ENCODE measurements at regions not wholly inside any gene's neighbourhood (a gene's known extent, or its start where the extent isn't known, plus 50 kb on each side); places are given as distances from the start of the nearest gene placed in this dataset.
A peak's percentile ranks its signal among the peaks of the same experiment; 100 is the strongest.
"Not testable (repeated sequence)": the region's sequence is repeated elsewhere in the genome, so short reads cannot be mapped to it uniquely, and the experiment has no call there.

DNA sequence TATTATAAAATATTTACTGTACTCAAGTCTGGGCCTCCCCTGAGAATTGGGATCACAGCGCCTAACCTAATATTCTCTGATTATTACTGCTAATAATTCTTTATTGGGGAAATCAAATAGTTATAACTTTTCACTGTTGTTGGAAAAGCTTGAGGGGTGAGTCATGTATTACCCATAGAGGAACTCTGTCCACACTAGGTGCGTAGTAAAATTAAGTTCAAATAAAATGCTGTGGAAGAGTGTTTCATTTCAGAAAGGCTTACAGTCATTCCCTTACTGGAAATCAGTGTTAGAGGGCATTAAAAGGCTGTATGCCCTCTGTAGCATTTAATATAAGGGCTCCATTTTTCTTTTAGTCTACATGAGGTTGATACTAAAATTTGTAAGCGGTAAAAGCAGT is 135.0 kb upstream of the NFIA start:
- Histone ChIP-seq H3K4me1 (ENCODE audit: control insufficient read depth in 2 of 2, insufficient read depth in 2 of 2, low read length in 2 of 2) (peaks cover 5 to 9% of the 10 kb centered on the region in 2 donors), H3K27me3 (ENCODE audit: control insufficient read depth in 2 of 2, insufficient read depth in 1 of 2, low read length in 1 of 2) (no peaks in the 10 kb centered on the region), H3K27ac (ENCODE audit: low read depth in 1 of 2, low read length in 1 of 2) (no peak overlapping the region), H3K4me3 (ENCODE audit: low read length in 2 of 2) (no peak overlapping the region), H3K9me3 (ENCODE audit: control insufficient read depth in 2 of 2, insufficient read depth in 1 of 2, low read length in 1 of 2) (no peaks in the 10 kb centered on the region), H3K36me3 (ENCODE audit: control insufficient read depth in 2 of 2, insufficient read depth in 2 of 2, low read length in 1 of 2) (no peaks in the 10 kb centered on the region)
- no peak for DNase-seq (ENCODE audit: low read depth in 6 of 9, low spot score in 9 of 9)
- 98% methylated on average over 3 of the region's 3 CpGs for WGBS

DNA sequence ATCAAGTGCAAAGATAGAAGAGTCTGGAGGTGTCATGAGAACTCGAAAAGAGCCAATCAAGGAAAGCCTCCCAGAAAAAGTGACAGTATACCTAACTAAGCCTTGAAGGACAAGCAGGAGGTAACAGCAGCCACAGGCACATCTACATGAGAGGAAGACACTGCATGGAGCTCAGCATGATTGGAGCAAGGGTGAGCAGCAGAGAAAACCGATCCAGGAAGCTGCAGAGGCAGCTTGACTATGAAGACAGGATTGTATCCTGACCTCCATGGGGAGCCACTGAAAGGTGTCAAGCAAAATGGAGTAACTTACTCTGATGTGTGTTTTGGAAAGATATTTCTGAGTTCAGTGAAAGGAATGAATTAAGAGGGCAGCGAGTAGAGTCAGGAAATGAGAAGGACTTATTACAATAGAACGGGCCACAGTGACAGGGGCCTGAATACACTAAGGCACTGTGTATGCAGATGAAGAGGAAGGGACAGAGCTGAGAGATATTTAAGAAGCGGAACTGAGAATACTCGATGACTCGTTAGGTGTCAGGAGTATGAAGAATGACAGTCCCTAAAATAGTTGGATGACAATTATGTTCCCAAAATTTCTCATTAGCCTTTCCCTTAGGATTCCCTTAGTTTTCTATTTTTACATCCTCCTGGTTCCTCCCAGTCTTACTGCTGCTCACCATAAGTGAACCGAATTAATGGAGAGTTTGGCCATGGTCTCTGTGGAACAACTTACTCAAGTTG is 139.3 kb upstream of the NFIA start:
- WGBS, result 93% methylated on average over 8 of the region's 8 CpGs
- H3K27me3 ChIP-seq (ENCODE audit: control insufficient read depth in 2 of 2, insufficient read depth in 1 of 2, low read length in 1 of 2), result no peaks in the 10 kb centered on the region
- no peaks in the 10 kb centered on the region for H3K9me3 ChIP-seq (ENCODE audit: control insufficient read depth in 2 of 2, insufficient read depth in 1 of 2, low read length in 1 of 2)
- no peak for DNase-seq (ENCODE audit: low read depth in 6 of 9, low spot score in 9 of 9)
- H3K36me3 ChIP-seq (ENCODE audit: control insufficient read depth in 2 of 2, insufficient read depth in 2 of 2, low read length in 1 of 2), result no peaks in the 10 kb centered on the region
- H3K4me1 ChIP-seq (ENCODE audit: control insufficient read depth in 2 of 2, insufficient read depth in 2 of 2, low read length in 2 of 2), result no peaks in the 10 kb centered on the region
- no peak overlapping the region for H3K27ac ChIP-seq (ENCODE audit: low read depth in 1 of 2, low read length in 1 of 2)
- no peak overlapping the region for H3K4me3 ChIP-seq (ENCODE audit: low read length in 2 of 2)

DNA sequence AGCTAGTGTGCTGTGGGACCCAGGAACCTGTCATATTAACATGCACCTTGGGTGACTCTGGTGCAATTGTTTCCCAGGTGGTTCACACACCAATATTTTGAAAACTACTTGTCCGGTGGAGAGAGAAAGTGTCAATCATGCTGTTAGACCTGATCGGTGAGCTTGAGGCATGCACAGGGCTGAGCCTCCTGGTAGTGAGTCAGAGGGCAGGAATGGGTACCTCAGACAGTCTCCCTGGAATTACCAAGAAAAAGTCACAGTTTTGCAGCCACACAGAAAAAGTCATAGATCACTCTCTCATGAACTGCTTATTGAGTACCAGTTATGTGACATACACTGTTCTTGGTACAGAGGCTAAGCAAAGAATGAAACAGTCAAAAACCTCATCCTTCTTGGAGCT is 140.1 kb upstream of the NFIA start:
- Histone ChIP-seq H3K36me3 (ENCODE audit: control insufficient read depth in 2 of 2, insufficient read depth in 2 of 2, low read length in 1 of 2) (no peaks in the 10 kb centered on the region), H3K4me3 (ENCODE audit: low read length in 2 of 2) (no peak overlapping the region), H3K9me3 (ENCODE audit: control insufficient read depth in 2 of 2, insufficient read depth in 1 of 2, low read length in 1 of 2) (no peaks in the 10 kb centered on the region), H3K4me1 (ENCODE audit: control insufficient read depth in 2 of 2, insufficient read depth in 2 of 2, low read length in 2 of 2) (no peaks in the 10 kb centered on the region), H3K27ac (ENCODE audit: low read depth in 1 of 2, low read length in 1 of 2) (no peak overlapping the region), H3K27me3 (ENCODE audit: control insufficient read depth in 2 of 2, insufficient read depth in 1 of 2, low read length in 1 of 2) (no peaks in the 10 kb centered on the region)
- 92% methylated on average over 2 of the region's 2 CpGs for WGBS
- no peak for DNase-seq (ENCODE audit: low read depth in 6 of 9, low spot score in 9 of 9)

DNA sequence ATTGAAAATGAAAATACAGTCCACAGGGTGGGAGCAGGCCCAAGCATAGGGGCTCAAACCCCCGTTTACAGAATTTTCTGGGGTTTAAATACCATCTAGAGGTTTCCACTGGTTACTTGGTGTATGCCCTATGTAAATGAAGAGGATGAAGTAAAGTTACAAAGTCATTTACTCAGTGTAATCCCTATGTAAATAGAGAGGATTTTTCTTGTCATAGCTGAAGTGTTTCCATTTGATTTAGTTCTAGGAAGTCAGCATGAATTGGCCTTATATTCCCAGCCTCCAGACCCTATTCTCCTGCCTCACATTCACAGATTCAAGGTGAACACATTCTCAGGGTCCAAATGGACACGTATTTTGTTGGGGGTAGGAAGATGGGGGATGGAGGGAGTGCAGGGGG is 141.7 kb upstream of the NFIA start:
- H3K4me1 ChIP-seq (ENCODE audit: control insufficient read depth in 2 of 2, insufficient read depth in 2 of 2, low read length in 2 of 2); H3K27me3 ChIP-seq (ENCODE audit: control insufficient read depth in 2 of 2, insufficient read depth in 1 of 2, low read length in 1 of 2); H3K4me3 ChIP-seq (ENCODE audit: low read length in 2 of 2); H3K27ac ChIP-seq (ENCODE audit: low read depth in 1 of 2, low read length in 1 of 2); DNase-seq (ENCODE audit: low read depth in 6 of 9, low spot score in 9 of 9); H3K36me3 ChIP-seq (ENCODE audit: control insufficient read depth in 2 of 2, insufficient read depth in 2 of 2, low read length in 1 of 2); H3K9me3 ChIP-seq (ENCODE audit: control insufficient read depth in 2 of 2, insufficient read depth in 1 of 2, low read length in 1 of 2): not testable (repeated sequence)
- WGBS, result 94% methylated on average over 2 of the region's 2 CpGs

DNA sequence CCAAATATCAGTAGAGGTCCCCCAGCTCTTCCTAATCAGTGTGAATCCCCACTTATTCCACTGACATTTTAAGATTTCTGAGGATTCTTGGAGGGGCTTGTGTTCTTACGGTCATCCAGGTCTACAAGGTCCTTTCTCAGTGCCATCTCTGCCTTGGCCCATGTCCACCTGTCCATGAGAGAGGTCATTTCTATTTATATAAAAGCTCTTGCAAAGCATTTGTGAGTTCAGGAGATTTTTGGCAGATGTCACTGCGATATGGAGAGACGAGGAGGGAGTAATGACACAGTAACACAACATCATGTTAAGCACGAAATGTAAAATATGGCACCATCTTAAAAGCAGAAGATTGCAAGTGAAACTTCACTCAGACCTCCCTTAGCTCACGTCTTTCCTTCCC is 144.6 kb upstream of the NFIA start:
- DNase-seq (ENCODE audit: low read depth in 6 of 9, low spot score in 9 of 9), result no peak
- H3K9me3 ChIP-seq (ENCODE audit: control insufficient read depth in 2 of 2, insufficient read depth in 1 of 2, low read length in 1 of 2), result no peaks in the 10 kb centered on the region
- H3K4me1 ChIP-seq (ENCODE audit: control insufficient read depth in 2 of 2, insufficient read depth in 2 of 2, low read length in 2 of 2), result no peaks in the 10 kb centered on the region
- H3K27ac ChIP-seq (ENCODE audit: low read depth in 1 of 2, low read length in 1 of 2), result no peak overlapping the region
- H3K36me3 ChIP-seq (ENCODE audit: control insufficient read depth in 2 of 2, insufficient read depth in 2 of 2, low read length in 1 of 2), result no peaks in the 10 kb centered on the region
- WGBS, result 92% methylated on average over 5 of the region's 5 CpGs
- H3K27me3 ChIP-seq (ENCODE audit: control insufficient read depth in 2 of 2, insufficient read depth in 1 of 2, low read length in 1 of 2), result no peaks in the 10 kb centered on the region
- H3K4me3 ChIP-seq (ENCODE audit: low read length in 2 of 2), result no peak overlapping the region

DNA sequence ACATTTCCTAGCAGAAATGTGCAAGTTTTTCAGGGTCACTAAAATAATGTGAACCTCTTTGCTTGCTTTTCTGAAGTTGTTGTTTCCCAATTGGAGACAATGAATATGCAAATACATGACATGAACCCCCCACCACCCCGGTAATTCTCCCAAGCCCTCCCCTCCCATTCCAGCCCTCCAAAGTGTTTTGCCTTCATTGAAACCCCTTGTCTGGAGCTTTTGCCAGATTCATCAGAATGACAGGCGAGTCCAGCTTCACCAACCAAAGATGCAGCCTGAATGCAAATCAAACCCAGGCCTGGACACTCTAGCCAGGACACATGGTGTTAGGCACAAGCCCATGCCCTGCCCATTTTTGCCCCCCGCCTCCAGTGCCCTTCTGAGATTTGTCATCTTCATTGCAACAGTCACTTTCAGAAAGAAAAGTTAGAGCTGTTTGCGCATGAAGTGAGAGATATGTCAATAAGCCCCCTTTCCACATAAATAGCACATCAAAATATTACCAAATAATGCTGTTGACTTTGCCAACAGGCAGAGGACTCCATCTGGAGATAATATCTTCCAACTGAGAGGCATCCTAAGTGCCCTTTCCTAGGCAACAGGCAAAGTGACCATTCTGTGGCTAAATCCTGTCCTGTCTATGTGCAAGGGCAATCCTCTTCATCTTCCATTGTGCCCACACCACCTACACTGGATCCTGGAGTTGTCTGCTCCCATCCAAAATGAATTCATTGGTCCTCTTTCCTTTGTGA is 145.6 kb upstream of the NFIA start:
- no peaks in the 10 kb centered on the region for H3K36me3 ChIP-seq (ENCODE audit: control insufficient read depth in 2 of 2, insufficient read depth in 2 of 2, low read length in 1 of 2)
- no peaks in the 10 kb centered on the region for H3K9me3 ChIP-seq (ENCODE audit: control insufficient read depth in 2 of 2, insufficient read depth in 1 of 2, low read length in 1 of 2)
- no peak for DNase-seq (ENCODE audit: low read depth in 6 of 9, low spot score in 9 of 9)
- 91% methylated on average over 4 of the region's 4 CpGs for WGBS
- H3K4me3 ChIP-seq (ENCODE audit: low read length in 2 of 2), result no peak overlapping the region
- H3K27me3 ChIP-seq (ENCODE audit: control insufficient read depth in 2 of 2, insufficient read depth in 1 of 2, low read length in 1 of 2), result no peaks in the 10 kb centered on the region
- H3K4me1 ChIP-seq (ENCODE audit: control insufficient read depth in 2 of 2, insufficient read depth in 2 of 2, low read length in 2 of 2), result no peaks in the 10 kb centered on the region
- H3K27ac ChIP-seq (ENCODE audit: low read depth in 1 of 2, low read length in 1 of 2), result no peak overlapping the region

DNA sequence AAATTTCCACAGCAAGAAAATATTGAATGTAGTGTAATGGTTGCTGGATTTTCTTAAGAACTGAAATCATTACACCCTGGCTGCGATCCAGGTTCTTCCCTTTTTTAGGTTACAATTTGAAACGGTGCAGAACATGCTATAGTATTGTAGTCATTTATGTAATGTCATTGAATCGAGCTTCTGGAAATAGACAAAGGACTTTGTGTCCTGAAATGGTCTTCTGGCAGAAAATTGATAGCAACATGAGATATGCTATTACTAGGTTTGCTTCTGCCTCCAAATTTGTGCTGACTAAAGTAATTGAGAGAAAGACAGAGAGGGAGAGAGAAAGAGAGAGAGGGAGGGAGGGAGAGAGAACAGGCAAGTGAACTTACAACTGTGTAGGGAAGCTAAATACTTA is 146.2 kb upstream of the NFIA start:
- H3K36me3 ChIP-seq (ENCODE audit: control insufficient read depth in 2 of 2, insufficient read depth in 2 of 2, low read length in 1 of 2), result no peaks in the 10 kb centered on the region
- H3K4me3 ChIP-seq (ENCODE audit: low read length in 2 of 2), result no peak overlapping the region
- DNase-seq (ENCODE audit: low read depth in 6 of 9, low spot score in 9 of 9), result peak in 1 of 9 donors; percentile 31
- H3K9me3 ChIP-seq (ENCODE audit: control insufficient read depth in 2 of 2, insufficient read depth in 1 of 2, low read length in 1 of 2), result no peaks in the 10 kb centered on the region
- H3K27me3 ChIP-seq (ENCODE audit: control insufficient read depth in 2 of 2, insufficient read depth in 1 of 2, low read length in 1 of 2), result no peaks in the 10 kb centered on the region
- 11% methylated on average over 3 of the region's 3 CpGs for WGBS
- no peak overlapping the region for H3K27ac ChIP-seq (ENCODE audit: low read depth in 1 of 2, low read length in 1 of 2)
- H3K4me1 ChIP-seq (ENCODE audit: control insufficient read depth in 2 of 2, insufficient read depth in 2 of 2, low read length in 2 of 2), result no peaks in the 10 kb centered on the region

DNA sequence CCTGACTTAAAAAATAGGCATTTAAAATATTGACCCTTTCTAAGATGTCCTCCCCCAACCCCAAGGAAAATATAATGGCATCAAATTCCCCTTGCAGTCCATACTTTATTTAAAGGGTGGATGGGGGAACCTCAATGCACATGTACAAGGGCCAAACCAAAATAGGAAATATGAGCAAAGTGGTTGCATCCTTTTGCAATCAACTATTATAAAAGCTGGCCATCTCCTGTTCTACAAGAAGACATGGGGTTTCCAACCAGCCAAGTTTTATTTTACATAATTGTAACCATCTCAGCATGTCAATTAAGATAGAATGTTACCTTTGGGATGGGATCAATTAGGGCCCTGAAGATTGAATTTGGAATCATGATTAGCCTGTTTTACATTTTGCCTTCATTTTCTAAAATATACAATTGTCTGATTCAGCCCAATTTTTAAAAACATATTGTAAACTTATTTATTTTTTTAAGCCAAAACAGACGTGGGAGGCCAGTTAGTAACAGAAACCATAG is 146.7 kb upstream of the NFIA start:
- DNase-seq (ENCODE audit: low read depth in 6 of 9, low spot score in 9 of 9), result no peak
- WGBS, result 67% methylated on average over 1 of the region's 1 CpG
- no peak overlapping the region for H3K4me3 ChIP-seq (ENCODE audit: low read length in 2 of 2)
- H3K27ac ChIP-seq (ENCODE audit: low read depth in 1 of 2, low read length in 1 of 2), result no peak overlapping the region
- H3K4me1 ChIP-seq (ENCODE audit: control insufficient read depth in 2 of 2, insufficient read depth in 2 of 2, low read length in 2 of 2), result no peaks in the 10 kb centered on the region
- no peaks in the 10 kb centered on the region for H3K36me3 ChIP-seq (ENCODE audit: control insufficient read depth in 2 of 2, insufficient read depth in 2 of 2, low read length in 1 of 2)
- H3K9me3 ChIP-seq (ENCODE audit: control insufficient read depth in 2 of 2, insufficient read depth in 1 of 2, low read length in 1 of 2), result no peaks in the 10 kb centered on the region
- no peaks in the 10 kb centered on the region for H3K27me3 ChIP-seq (ENCODE audit: control insufficient read depth in 2 of 2, insufficient read depth in 1 of 2, low read length in 1 of 2)

DNA sequence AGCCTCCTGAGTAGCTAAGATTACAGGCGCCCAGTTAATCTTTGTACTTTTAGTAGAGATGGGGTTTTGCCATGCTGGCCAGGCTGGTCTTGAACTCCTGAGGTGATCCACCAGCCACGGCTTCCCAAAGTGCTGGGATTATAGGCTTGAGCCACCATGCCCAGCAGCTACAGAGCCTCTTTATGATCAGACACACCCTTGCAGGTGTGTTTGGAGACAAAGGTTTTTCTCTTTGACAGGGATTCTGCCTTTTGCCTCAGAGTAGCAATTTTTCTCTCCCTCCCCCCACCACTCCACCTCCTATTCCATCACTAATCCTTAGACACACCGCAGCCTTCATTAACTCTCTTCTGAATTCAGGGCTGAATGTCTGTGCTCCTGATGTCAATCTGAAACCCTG is 152.2 kb upstream of the NFIA start:
- Histone ChIP-seq H3K27ac (ENCODE audit: low read depth in 1 of 2, low read length in 1 of 2) (no peak overlapping the region), H3K4me3 (ENCODE audit: low read length in 2 of 2) (no peak overlapping the region), H3K36me3 (ENCODE audit: control insufficient read depth in 2 of 2, insufficient read depth in 2 of 2, low read length in 1 of 2) (no peaks in the 10 kb centered on the region), H3K27me3 (ENCODE audit: control insufficient read depth in 2 of 2, insufficient read depth in 1 of 2, low read length in 1 of 2) (no peaks in the 10 kb centered on the region), H3K9me3 (ENCODE audit: control insufficient read depth in 2 of 2, insufficient read depth in 1 of 2, low read length in 1 of 2) (no peaks in the 10 kb centered on the region), H3K4me1 (ENCODE audit: control insufficient read depth in 2 of 2, insufficient read depth in 2 of 2, low read length in 2 of 2) (no peaks in the 10 kb centered on the region)
- WGBS, result over 99% methylated on average over 3 of the region's 3 CpGs
- no peak for DNase-seq (ENCODE audit: low read depth in 6 of 9, low spot score in 9 of 9)

All from thymus (tissue), 11 donors.